Neural crest cell (in vitro differentiated cells): ENCODE measurements at regions not wholly inside any gene's neighbourhood (a gene's known extent, or its start where the extent isn't known, plus 50 kb on each side); places are given as distances from the start of the nearest gene placed in this dataset.

Experiments used
- DNase-seq: peaks from one replicate; pipeline ENCODE4 v3.0.0; 2021; ENCODE audit warnings: low read depth, mixed read lengths, low spot score
- H3K27ac Mint-ChIP-seq: one replicate; pipeline ENCODE4 v1.8.0; 2021; ENCODE audit warnings: mild to moderate bottlenecking, mixed read lengths; ENCODE audit not compliant: unreplicated experiment
- H3K27me3 Mint-ChIP-seq: 2 replicates; pipeline ENCODE4 v1.8.0; 2021; ENCODE audit warnings: low read depth, mild to moderate bottlenecking, mixed read lengths
- H3K36me3 Mint-ChIP-seq: 2 replicates; pipeline ENCODE4 v1.8.0; 2021; ENCODE audit warnings: low read depth, mild to moderate bottlenecking, mixed read lengths
- H3K4me1 Mint-ChIP-seq: 2 replicates; pipeline ENCODE4 v1.8.0; 2021; ENCODE audit warnings: mixed read lengths
- H3K4me3 Mint-ChIP-seq: one replicate; pipeline ENCODE4 v1.8.0; 2021; ENCODE audit warnings: mild to moderate bottlenecking, mixed read lengths
- H3K9me3 Mint-ChIP-seq: 2 replicates; pipeline ENCODE4 v1.8.0; 2021; ENCODE audit warnings: mixed read lengths
- CTCF ChIP-seq: fragments of 200-600 bp; sonication (generic); conservative IDR thresholded peaks from 2 replicates; pipeline ENCODE4 v1.5.0; 2021; ENCODE audit warnings: antibody characterized with exemption, mild to moderate bottlenecking

- no peaks in the 10 kb centered on the region for H3K36me3 Mint-ChIP-seq
- no peak for DNase-seq
- peaks cover 47% of the 10 kb centered on the region for H3K27me3 Mint-ChIP-seq
Measured at GRCh38 chr1:19591482-19592091, 52.5 kb upstream of the NBL1 start.

GRCh38 chr1:19585507-19585906, 58.6 kb upstream of the NBL1 start:
- H3K9me3 Mint-ChIP-seq, result peaks cover 2% of the 10 kb centered on the region
- TF ChIP-seq CTCF, result no peak
- DNase-seq, result no peak
- H3K36me3 Mint-ChIP-seq, result no peaks in the 10 kb centered on the region
- H3K27me3 Mint-ChIP-seq, result peaks cover 26% of the 10 kb centered on the region
- no peak overlapping the region for H3K4me3 Mint-ChIP-seq
- H3K27ac Mint-ChIP-seq, result no peak overlapping the region
- H3K4me1 Mint-ChIP-seq, result no peaks in the 10 kb centered on the region

More at GRCh38 chr1:19591482-19592091, 52.5 kb upstream of the NBL1 start:
- Mint-ChIP-seq H3K9me3 (no peaks in the 10 kb centered on the region), H3K27ac (no peak overlapping the region), H3K4me3 (no peak overlapping the region), H3K4me1 (peaks cover 7% of the 10 kb centered on the region)
- TF ChIP-seq CTCF, result no peak

- H3K4me1 Mint-ChIP-seq, result no peaks in the 10 kb centered on the region
- no peak overlapping the region for H3K4me3 Mint-ChIP-seq
Measured at GRCh38 chr1:19582318-19582717, 61.8 kb upstream of the NBL1 start.

GRCh38 chr1:19581381-19581780, 62.7 kb upstream of the NBL1 start:
- H3K4me3 Mint-ChIP-seq, result no peak overlapping the region
- H3K4me1 Mint-ChIP-seq, result no peaks in the 10 kb centered on the region
- peaks cover 16% of the 10 kb centered on the region for H3K27me3 Mint-ChIP-seq
- TF ChIP-seq CTCF, result no peak
- DNase-seq, result no peak
- H3K27ac Mint-ChIP-seq, result no peak overlapping the region
- no peaks in the 10 kb centered on the region for H3K36me3 Mint-ChIP-seq
- H3K9me3 Mint-ChIP-seq, result peaks cover 2% of the 10 kb centered on the region

More at GRCh38 chr1:19582318-19582717, 61.8 kb upstream of the NBL1 start:
- no peaks in the 10 kb centered on the region for H3K36me3 Mint-ChIP-seq
- TF ChIP-seq CTCF, result peak; percentile 64
- H3K27ac Mint-ChIP-seq, result no peak overlapping the region
- DNase-seq, result peak; percentile 20
- peaks cover 15% of the 10 kb centered on the region for H3K27me3 Mint-ChIP-seq
- H3K9me3 Mint-ChIP-seq, result peaks cover 2% of the 10 kb centered on the region

GRCh38 chr1:19577561-19577960, 66.5 kb upstream of the NBL1 start:
- TF ChIP-seq CTCF, result no peak
- Mint-ChIP-seq H3K4me3 (no peak overlapping the region), H3K27me3 (peaks cover 11% of the 10 kb centered on the region), H3K27ac (no peak overlapping the region), H3K4me1 (peaks cover 6% of the 10 kb centered on the region), H3K36me3 (no peaks in the 10 kb centered on the region), H3K9me3 (no peaks in the 10 kb centered on the region)
- DNase-seq, result no peak
